GM18858 (cell line): ENCODE measurements at regions not wholly inside any gene's neighbourhood (a gene's known extent, or its start where the extent isn't known, plus 50 kb on each side); places are given as distances from the start of the nearest gene placed in this dataset.
"Not testable (repeated sequence)": the region's sequence is repeated elsewhere in the genome, so short reads cannot be mapped to it uniquely, and the experiment has no call there.

Source experiments
- ATAC-seq: cut with Tn5 transposase; IDR thresholded peaks from one replicate; pipeline ENCODE4 v1.9.1; 2021; ENCODE audit not compliant: unreplicated experiment

- ATAC-seq, result no peak
Measured at GRCh38 chr3:109784852-109785631, 447.7 kb upstream of the DPPA4 start.

- no peak for ATAC-seq
Measured at GRCh38 chr3:109803274-109803673, 465.9 kb upstream of the DPPA4 start.

DNA sequence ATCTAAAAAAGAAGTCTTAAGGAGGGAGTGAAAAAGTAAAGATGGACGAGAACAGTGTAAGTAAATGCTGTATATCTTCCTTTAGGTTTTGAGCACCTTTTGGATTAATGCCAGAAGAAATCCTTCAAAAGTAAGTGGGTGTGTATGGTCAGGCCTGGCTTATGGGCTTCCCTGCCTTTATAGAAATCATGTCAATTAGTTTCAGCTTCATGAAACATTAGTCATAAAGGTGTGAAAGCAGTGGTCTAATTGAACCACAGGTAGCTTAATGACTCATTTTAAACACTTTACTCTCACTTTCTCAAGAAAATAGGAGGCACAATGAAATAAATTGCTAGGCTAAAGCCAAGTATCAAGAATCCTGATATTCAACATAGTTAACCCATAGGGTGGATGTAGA lies 467.4 kb upstream of the DPPA4 start:
- no peak for ATAC-seq

GRCh38 chr3:109806929-109807328 lies 469.6 kb upstream of the DPPA4 start:
- ATAC-seq, result peak; percentile 91

- ATAC-seq, result no peak
Measured at GRCh38 chr3:109809513-109809912, 472.2 kb upstream of the DPPA4 start.

DNA sequence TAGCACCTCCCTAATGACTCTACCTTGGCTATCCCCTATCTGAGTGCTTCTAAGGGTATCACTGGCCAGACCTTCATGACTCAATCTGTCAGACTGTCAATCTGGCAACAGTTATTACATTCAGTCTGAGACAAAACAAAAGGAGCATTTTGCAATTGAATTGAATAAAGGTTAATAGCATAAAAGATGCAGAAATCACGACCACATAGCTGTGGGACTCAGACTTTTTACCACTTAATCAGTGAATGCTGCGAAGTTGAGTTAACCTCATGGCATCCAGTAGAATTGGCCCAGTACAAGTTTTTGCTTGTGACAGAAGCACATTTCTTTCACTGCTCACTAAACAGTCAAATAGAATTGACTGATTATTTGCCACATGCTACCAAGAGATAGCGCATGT lies 480.7 kb upstream of the DPPA4 start:
- ATAC-seq, result no peak

- ATAC-seq, result no peak
Measured at GRCh38 chr3:109819734-109820133, 482.4 kb upstream of the DPPA4 start.

DNA sequence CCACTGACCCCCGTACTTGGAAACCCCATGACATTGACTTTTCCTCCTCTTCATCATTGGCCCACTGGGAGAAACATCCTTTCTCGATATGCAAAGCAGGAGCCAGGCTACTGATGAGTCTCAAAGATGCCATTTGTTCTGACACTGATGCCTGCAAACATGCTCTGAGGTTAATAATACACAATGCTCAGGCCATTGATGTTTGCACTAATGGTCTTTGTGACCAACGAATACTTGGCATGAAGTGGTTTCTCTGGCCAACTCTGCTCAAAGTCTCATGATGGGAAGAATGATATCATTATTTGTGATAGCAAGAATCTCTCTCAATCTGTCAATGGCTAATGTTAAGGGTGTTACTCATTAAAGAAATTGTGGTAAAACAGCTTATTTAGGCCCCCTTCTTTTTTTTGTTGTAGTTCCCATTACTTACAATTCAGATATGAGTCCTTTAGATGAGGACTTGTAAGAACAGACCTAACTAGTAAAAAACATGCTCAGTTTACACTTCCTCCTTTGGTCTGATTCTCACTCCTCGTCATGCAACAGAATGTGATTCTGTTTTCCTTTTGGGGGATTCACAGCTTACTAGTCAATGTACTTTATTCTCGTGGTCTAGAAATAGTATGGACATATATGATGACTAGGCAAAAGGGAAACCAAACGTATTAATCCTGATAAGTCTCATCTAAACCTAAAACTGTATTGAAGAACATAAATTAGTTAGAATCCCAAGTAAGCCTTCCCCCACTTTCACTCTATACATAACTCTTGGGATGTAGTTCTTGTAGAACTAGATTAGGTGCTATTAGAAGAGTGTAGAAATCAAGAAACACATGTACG lies 488.8 kb upstream of the DPPA4 start:
- ATAC-seq, result no peak

DNA sequence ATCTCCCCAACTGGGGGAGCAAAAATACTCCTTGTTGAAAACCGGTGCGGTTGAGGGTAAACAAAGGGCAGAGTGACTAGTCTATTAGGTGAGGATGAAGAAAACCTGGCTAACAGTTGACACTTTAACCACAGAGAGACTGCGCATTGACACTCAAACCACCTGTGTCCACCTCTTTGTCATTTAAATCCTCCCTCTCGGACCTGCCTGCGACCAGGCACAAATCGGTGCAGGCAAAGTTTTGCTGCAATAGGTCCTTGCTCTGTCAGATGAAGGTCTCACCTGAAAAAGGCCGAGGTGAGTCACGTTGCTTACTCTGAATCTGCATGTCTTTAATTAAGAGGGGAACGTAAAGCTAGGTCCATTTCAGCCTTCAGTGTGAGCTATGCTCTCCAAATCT lies 494.1 kb upstream of the DPPA4 start:
- no peak for ATAC-seq

DNA sequence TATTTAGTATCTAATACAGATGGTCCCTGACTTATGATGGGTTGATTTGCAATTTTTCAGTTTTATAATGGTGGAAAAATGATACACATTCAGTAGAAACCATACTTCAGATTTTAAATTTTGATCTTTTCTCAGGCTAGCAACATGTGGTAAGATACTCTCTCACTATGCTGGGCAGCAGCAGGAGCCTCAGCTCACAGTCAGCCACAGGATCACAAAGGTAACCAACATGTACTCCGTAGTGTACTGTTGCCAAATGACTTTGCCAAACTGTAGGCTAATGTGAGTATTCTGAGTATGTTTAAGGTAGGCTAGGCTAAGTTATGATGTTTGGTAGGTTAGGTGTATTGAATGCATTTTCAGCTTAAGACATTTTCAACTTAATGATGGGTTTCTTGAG lies 498.6 kb upstream of the DPPA4 start:
- no peak for ATAC-seq

DNA sequence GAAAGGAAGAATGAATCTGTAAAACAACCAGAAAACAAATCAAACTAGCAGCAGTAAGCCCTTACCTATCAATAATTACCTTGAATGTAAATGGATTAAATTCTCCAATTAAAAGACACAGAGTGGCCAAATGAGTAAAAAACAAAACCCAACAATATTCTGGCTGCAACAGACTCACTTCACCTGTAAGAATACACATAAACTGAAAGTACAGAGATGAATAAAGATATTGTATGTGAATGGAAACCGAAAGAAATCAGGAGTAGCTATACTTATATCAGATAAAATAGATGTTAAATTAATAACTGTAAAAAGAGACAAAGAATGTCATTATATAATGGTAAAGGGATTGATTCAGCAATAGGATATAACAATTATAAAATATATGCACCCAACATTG lies 514.5 kb upstream of the DPPA4 start:
- no peak for ATAC-seq

DNA sequence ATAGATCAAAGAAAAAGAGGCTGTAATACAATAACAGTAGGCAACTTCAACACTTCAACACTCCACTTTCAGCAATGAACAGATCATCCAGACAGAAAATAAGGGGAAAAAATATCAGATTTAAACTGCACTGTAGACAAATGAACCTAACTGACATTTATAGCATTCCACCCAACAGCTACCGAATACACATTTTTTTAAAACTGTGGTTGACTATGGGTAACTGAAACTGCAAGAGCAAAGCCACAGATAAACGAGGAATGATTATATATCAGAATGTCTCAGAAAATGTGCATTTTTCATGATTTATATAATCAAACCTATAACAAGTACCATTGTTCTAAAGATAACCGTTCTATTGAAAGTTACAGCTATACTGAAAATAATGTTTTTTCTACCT lies 514.9 kb upstream of the DPPA4 start:
- no peak for ATAC-seq

DNA sequence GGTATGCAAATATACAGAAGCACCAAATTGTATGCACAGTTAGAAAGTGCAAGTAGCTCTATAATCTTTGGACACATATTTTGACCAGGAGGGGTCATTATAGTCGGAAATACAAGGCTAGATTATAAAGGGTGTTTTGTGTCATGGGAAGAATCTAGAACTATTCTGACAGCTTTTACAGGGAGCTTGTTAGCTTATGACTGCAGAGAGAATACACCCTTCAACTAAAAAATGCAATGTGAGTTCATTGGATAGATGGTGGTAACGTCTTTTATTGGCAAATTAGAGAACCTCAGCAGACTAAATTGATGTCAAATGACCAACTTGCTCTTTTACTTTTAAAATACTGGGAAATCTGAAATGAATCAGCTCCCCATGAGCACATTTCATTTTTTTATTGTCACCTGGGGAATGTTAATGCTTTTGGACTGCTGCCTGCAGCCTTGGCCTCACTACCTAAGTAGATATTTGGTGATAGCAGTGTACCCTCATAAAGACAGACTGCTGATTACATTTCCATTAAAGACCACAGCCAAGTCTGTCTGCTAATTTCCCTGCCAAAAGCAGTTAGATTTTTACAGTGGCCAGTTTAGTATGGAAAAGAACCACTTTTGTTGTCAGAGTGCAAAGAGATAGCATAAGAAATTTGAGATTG lies 515.9 kb upstream of the DPPA4 start:
- ATAC-seq, result no peak

DNA sequence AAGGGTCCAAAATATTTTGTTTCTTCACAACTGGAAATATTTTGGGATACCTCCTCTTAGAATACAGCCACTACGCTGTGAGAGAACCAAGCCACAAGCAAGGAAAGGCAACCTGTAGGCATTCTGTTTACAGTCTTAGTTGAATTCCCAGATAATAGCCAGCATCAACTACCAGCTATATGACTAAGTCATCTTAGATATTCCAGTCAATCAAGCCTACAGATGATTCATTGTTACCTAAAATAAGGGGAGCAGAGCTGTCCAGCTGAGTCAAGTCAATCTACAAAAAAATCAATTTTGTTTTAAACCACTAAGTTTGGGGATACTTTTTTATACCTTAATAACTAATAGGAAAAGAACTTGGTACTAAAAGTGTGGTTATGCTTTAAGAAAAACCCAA lies 526.4 kb upstream of the DPPA4 start:
- no peak for ATAC-seq

- ATAC-seq, result no peak
Measured at GRCh38 chr3:109864452-109864851, 527.1 kb upstream of the DPPA4 start.

- ATAC-seq, result no peak
Measured at GRCh38 chr3:109869586-109869985, 532.2 kb upstream of the DPPA4 start.

DNA sequence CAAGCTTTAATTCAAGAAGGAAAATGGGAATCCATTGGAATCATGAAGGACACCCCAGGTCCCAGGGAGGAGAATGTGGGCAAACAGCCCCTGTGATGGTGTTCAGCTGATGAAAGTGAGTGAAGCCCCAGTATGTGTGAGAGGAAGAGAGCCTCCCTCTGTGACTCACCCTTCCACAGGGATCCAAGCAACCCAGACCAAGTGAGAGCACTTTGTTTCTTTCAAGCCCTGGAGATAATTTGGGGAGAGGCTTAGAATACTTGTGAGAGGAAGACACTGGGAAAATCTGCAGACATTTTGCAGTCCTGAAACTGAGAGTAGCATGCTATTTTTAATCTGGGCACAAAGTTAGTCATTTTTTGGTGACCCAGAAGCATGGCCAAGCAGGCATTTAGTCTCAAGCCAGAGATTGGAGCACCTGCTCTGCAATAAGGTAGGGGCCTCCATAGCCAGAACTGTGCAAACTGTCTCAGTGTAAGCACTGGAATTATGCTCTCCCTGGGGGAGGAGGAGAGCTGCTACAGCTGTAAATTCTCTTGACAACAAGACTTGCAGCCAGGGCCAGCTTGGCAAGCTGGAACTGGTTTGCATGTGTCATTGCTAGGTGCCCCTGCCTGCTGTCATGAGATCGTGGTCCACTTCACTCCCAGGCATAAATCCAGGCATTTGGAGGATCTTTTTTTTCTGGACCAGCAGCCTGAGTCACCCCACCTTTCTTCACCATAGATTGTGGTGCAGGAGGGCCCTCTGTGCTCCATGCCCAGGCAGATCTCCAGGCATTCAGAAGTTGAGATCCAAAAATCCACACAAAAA lies 537.8 kb upstream of the DPPA4 start:
- no peak for ATAC-seq

DNA sequence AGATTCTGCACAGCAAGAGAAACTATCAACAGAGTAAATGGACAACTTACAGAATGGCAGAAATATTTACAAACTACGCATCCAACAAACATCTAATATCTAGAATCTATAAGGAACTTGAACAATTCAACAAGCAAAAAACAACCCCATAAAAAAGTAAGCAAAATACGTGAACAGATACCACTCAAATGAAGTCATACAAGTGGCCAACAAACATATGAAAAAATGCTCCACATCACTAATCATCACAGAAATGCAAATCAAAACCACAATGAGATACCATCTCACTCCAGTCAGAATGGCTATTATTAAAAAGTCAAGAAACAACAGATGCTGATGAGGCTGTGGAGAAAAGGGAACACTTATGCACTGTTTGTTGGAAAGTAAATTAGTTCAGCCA lies 540.3 kb upstream of the DPPA4 start:
- not testable (repeated sequence) for ATAC-seq

DNA sequence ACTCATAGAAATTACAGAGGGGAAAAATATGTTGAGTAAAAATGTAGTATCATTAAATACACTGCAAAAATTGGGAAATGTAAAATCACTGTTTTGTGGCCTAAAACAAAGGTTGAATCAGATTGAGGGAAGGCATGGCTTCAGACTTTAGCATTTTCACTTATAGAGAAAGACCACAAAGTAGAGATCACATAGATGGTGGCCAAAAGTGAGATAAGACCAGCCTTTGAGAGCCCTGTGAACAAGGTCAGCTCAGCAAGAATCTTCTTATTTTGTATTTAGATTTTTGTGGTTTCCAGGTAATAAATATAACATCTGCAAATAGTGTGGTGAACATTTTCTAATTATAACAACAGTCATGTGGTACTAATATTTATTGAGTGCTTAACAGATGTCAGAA lies 544.8 kb upstream of the DPPA4 start:
- no peak for ATAC-seq

GRCh38 chr3:109887293-109887692 lies 549.9 kb upstream of the DPPA4 start:
- ATAC-seq, result no peak

DNA sequence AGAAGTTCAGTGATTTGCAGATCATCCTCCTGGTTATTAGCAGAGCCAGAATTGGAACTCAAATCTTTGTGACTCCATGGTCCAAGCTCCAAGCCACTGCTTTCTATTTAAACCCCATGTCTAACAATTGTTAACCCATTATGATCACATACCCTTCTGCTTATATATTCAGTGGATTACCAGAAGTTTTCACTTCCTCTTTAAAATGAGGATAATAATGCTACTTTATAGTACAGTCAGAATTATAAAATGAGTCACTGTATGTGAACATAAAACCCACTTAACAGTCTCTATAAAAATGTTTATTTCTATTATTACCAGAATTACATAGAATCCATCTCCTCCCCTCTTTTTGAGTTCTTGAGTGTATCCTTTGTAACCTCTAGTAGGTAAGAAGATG lies 550.7 kb upstream of the DPPA4 start:
- no peak for ATAC-seq
